ENCODE measurements at regions not wholly inside any gene's neighbourhood (a gene's known extent, or its start where the extent isn't known, plus 50 kb on each side); places are given as distances from the start of the nearest gene placed in this dataset.

- no peak overlapping the region for H3K4me3 ChIP-seq (ENCODE audit: low read length)
- H3K27ac ChIP-seq (ENCODE audit: low read length) = no peak overlapping the region
- H3K36me3 ChIP-seq (replicated peaks; ENCODE audit: low read depth, low read length) = no peaks in the 10 kb centered on the region
- TF ChIP-seq EZH2phosphoT487 (IDR thresholded peaks at IDR 0.05; ENCODE audit: low read depth) (no peak), CTCF (IDR thresholded peaks at IDR 0.05; ENCODE audit: low read depth, low read length) (no peak)
- peaks cover 37% of the 10 kb centered on the region for H3K4me1 ChIP-seq (ENCODE audit: low read length)
- H3K4me2 ChIP-seq (ENCODE audit: low read length) = no peak overlapping the region
- no peaks in the 10 kb centered on the region for H4K20me1 ChIP-seq (ENCODE audit: insufficient read depth, low read length)
- no peak overlapping the region for H3K9ac ChIP-seq (ENCODE audit: low read length)
- H3K9me3 ChIP-seq (ENCODE audit: insufficient read depth, low read length) = no peaks in the 10 kb centered on the region
- no peak overlapping the region for H2AFZ ChIP-seq (ENCODE audit: low read depth, low read length)
- no peaks in the 10 kb centered on the region for H3K79me2 ChIP-seq (ENCODE audit: low read length)
- H3K27me3 ChIP-seq (ENCODE audit: low read depth, low read length) = peaks cover 43% of the 10 kb centered on the region
These were observed 57.0 kb upstream of the RTL6 start for GRCh38 chr22:44555046-44555445.

- Histone ChIP-seq H3K27me3 (ENCODE audit: low read depth, low read length) (peaks cover 43% of the 10 kb centered on the region), H2AFZ (ENCODE audit: low read depth, low read length) (no peak overlapping the region), H4K20me1 (ENCODE audit: insufficient read depth, low read length) (no peaks in the 10 kb centered on the region), H3K4me3 (ENCODE audit: low read length) (no peak overlapping the region), H3K36me3 (replicated peaks; ENCODE audit: low read depth, low read length) (no peaks in the 10 kb centered on the region), H3K79me2 (ENCODE audit: low read length) (no peaks in the 10 kb centered on the region), H3K27ac (ENCODE audit: low read length) (no peak overlapping the region), H3K9me3 (ENCODE audit: insufficient read depth, low read length) (no peaks in the 10 kb centered on the region), H3K4me1 (ENCODE audit: low read length) (peaks cover 42% of the 10 kb centered on the region), H3K9ac (ENCODE audit: low read length) (no peak overlapping the region), H3K4me2 (ENCODE audit: low read length) (no peak overlapping the region)
- TF ChIP-seq EZH2phosphoT487 (IDR thresholded peaks at IDR 0.05; ENCODE audit: low read depth) (no peak), CTCF (IDR thresholded peaks at IDR 0.05; ENCODE audit: low read depth, low read length) (no peak)
These were observed 56.4 kb upstream of the RTL6 start for GRCh38 chr22:44554411-44554810.

- Histone ChIP-seq H2AFZ (ENCODE audit: low read depth, low read length) (peak overlapping the region; percentile 63), H3K9ac (ENCODE audit: low read length) (peak overlapping the region; percentile 57)
These were observed 52.9 kb upstream of the RTL6 start for GRCh38 chr22:44550711-44551491.

More at GRCh38 chr22:44550711-44551491, 52.9 kb upstream of the RTL6 start:
- Histone ChIP-seq H4K20me1 (ENCODE audit: insufficient read depth, low read length) (no peaks in the 10 kb centered on the region), H3K4me3 (ENCODE audit: low read length) (peak overlapping the region; percentile 71), H3K27ac (ENCODE audit: low read length) (peak overlapping the region; percentile 90), H3K27me3 (ENCODE audit: low read depth, low read length) (peaks cover 35% of the 10 kb centered on the region), H3K4me2 (ENCODE audit: low read length) (peak overlapping the region; percentile 88), H3K9me3 (ENCODE audit: insufficient read depth, low read length) (no peaks in the 10 kb centered on the region), H3K79me2 (ENCODE audit: low read length) (no peaks in the 10 kb centered on the region), H3K4me1 (ENCODE audit: low read length) (peaks cover 26% of the 10 kb centered on the region), H3K36me3 (replicated peaks; ENCODE audit: low read depth, low read length) (no peaks in the 10 kb centered on the region)
- TF ChIP-seq CTCF (IDR thresholded peaks at IDR 0.05; ENCODE audit: low read depth, low read length) (no peak), EZH2phosphoT487 (IDR thresholded peaks at IDR 0.05; ENCODE audit: low read depth) (0 out of 2 replicates have a peak, but pooled peaks have one; percentile 43)

All from OCI-LY3 (cell line).